H1 (cell line): ENCODE measurements at regions not wholly inside any gene's neighbourhood (a gene's known extent, or its start where the extent isn't known, plus 50 kb on each side); places are given as distances from the start of the nearest gene placed in this dataset.

Experiments
- CTCF ChIA-PET: fragments of 300-600 bp; sonication (Branson Sonifier 250); formaldehyde crosslinking; loops from one replicate; lab custom pipeline; 2021; ENCODE audit not compliant: partially characterized antibody; lab: Charles Lee
- POLR2A ChIA-PET: fragments of 300-600 bp; sonication (Branson Sonifier 250); formaldehyde crosslinking; loops from one replicate; lab custom pipeline; 2021; ENCODE audit warnings: inconsistent platforms; ENCODE audit not compliant: partially characterized antibody; lab: Charles Lee
- DNase-seq, 2 experiments: peaks; one replicate each; pipeline versions ENCODE4 v3.0.0 to v3.0.0-alpha.2; 2010 to 2022; ENCODE audit warnings: low spot score in 2 of 2, low read depth in 1 of 2, mixed read lengths in 1 of 2
- FAIRE-seq: peaks from 2 replicates; lab custom pipeline; 2011; peaks lifted over from hg19 to GRCh38; lab: Jason Lieb, UNC
- H2AFZ ChIP-seq: 2 replicates; pipeline ENCODE4 v1.8.1; 2012; ENCODE audit warnings: low read length, inconsistent platforms
- H2AK5ac ChIP-seq: 2 replicates; pipeline ENCODE4 v1.6.1; 2013; ENCODE audit warnings: low read depth, low read length
- H2BK120ac ChIP-seq: replicated peaks from 2 replicates; pipeline ENCODE3; 2013; ENCODE audit warnings: low read depth, low read length, inconsistent platforms
- H2BK12ac ChIP-seq: 2 replicates; pipeline ENCODE4 v1.6.1; 2013; ENCODE audit warnings: low read depth, low read length
- H2BK15ac ChIP-seq: 2 replicates; pipeline ENCODE4 v1.6.1; 2013; ENCODE audit warnings: low read length
- H2BK20ac ChIP-seq: 2 replicates; pipeline ENCODE4 v1.6.1; 2013; ENCODE audit warnings: low read length
- H2BK5ac ChIP-seq: 2 replicates; pipeline ENCODE4 v1.6.1; 2013; ENCODE audit warnings: low read depth, low read length
- H3K14ac ChIP-seq: 2 replicates; pipeline ENCODE4 v1.6.1; 2013; ENCODE audit warnings: inconsistent platforms; ENCODE audit not compliant: insufficient read length
- H3K18ac ChIP-seq: 2 replicates; pipeline ENCODE4 v1.6.1; 2013; ENCODE audit warnings: low read length; ENCODE audit errors: extremely low read depth
- H3K23ac ChIP-seq: 2 replicates; pipeline ENCODE4 v1.6.1; 2013; ENCODE audit warnings: inconsistent platforms; ENCODE audit not compliant: insufficient read length
- H3K23me2 ChIP-seq: 2 replicates; pipeline ENCODE4 v1.6.1; 2013; ENCODE audit warnings: low read depth, low read length
- H3K27ac ChIP-seq: 2 replicates; pipeline ENCODE4 v1.6.1; 2011; ENCODE audit warnings: low read depth, low read length, inconsistent platforms
- H3K27me3 ChIP-seq, 4 experiments: replicated peaks in 1 of 4; 1 replicate in 1 of 4; 2 replicates in 3 of 4; pipeline versions ENCODE4 v1.6.1 to v1.8.1; 2011 to 2013; ENCODE audit warnings: low read length in 3 of 4, mild to moderate bottlenecking in 3 of 4, inconsistent platforms in 2 of 4, mixed read lengths in 2 of 4, moderate library complexity in 1 of 4; ENCODE audit not compliant: control insufficient read depth in 3 of 4, insufficient read depth in 3 of 4; ENCODE audit errors: extremely low read depth in 1 of 4
- H3K36me3 ChIP-seq, 4 experiments: 2 replicates each; pipeline versions ENCODE4 v1.6.1 to v1.8.1; 2011 to 2013; ENCODE audit warnings: mild to moderate bottlenecking in 4 of 4, low read length in 3 of 4, moderate library complexity in 2 of 4, control low read depth in 1 of 4, inconsistent platforms in 1 of 4; ENCODE audit not compliant: insufficient read depth in 4 of 4, control insufficient read depth in 2 of 4
- H3K4ac ChIP-seq: replicated peaks from 2 replicates; pipeline ENCODE3; 2013; ENCODE audit warnings: low read length, low read depth, mixed read lengths, inconsistent platforms; ENCODE audit not compliant: insufficient read length
- H3K4me1 ChIP-seq, 4 experiments: replicated peaks in 1 of 4; 1 replicate in 1 of 4; 2 replicates in 3 of 4; pipeline versions ENCODE4 v1.6.1 to v1.8.1; 2011 to 2013; ENCODE audit warnings: low read length in 3 of 4, inconsistent platforms in 2 of 4, mixed read lengths in 1 of 4; ENCODE audit not compliant: insufficient read depth in 4 of 4, control insufficient read depth in 3 of 4
- H3K4me2 ChIP-seq, 2 experiments: 2 replicates each; pipeline versions ENCODE4 v1.6.1 to v1.8.1; 2011 to 2013; ENCODE audit warnings: low read depth in 2 of 2, low read length in 2 of 2, control low read depth in 1 of 2, inconsistent platforms in 1 of 2, mild to moderate bottlenecking in 1 of 2; ENCODE audit not compliant: insufficient read depth in 1 of 2
- H3K4me3 ChIP-seq, 4 experiments: fragments of 200-600, 300-600 bp in 1 of 4; sonication (generic), shearing (Covaris generic), sonication (Bioruptor Twin) in 1 of 4; 2 replicates each; pipeline versions ENCODE4 v1.5.1 to v1.8.1; 2011 to 2016; ENCODE audit warnings: low read length in 4 of 4, low read depth in 3 of 4, control low read depth in 2 of 4, inconsistent platforms in 2 of 4, mild to moderate bottlenecking in 2 of 4, mixed read lengths in 1 of 4, moderate library complexity in 1 of 4; ENCODE audit not compliant: insufficient read depth in 2 of 4; ENCODE audit errors: extremely low read depth in 1 of 4
- H3K56ac ChIP-seq: replicated peaks from 2 replicates; pipeline ENCODE3; 2013; ENCODE audit warnings: low read depth, mild to moderate bottlenecking, mixed read lengths, low read length, inconsistent platforms; ENCODE audit not compliant: insufficient read length
- H3K79me1 ChIP-seq: 2 replicates; pipeline ENCODE4 v1.6.1; 2013; ENCODE audit warnings: low read depth, low read length, control low read depth
- H3K79me2 ChIP-seq, 2 experiments: 2 replicates each; pipeline versions ENCODE4 v1.6.1 to v1.8.1; 2012 to 2013; ENCODE audit warnings: low read length in 2 of 2, mild to moderate bottlenecking in 2 of 2, inconsistent platforms in 1 of 2; ENCODE audit not compliant: insufficient read depth in 2 of 2, control insufficient read depth in 1 of 2
- H3K9ac ChIP-seq, 4 experiments: replicated peaks in 1 of 4; 1 replicate in 1 of 4; 2 replicates in 3 of 4; pipeline versions ENCODE4 v1.6.1 to v1.8.1; 2011 to 2013; ENCODE audit warnings: low read depth in 3 of 4, low read length in 3 of 4, control low read depth in 2 of 4, mild to moderate bottlenecking in 2 of 4, moderate library complexity in 2 of 4, inconsistent platforms in 1 of 4; ENCODE audit errors: extremely low read depth in 1 of 4
- H3K9me3 ChIP-seq, 2 experiments: 2 replicates each; pipeline versions ENCODE4 v1.6.1 to v1.8.1; 2012 to 2013; ENCODE audit warnings: mild to moderate bottlenecking in 2 of 2, moderate library complexity in 2 of 2, control low read depth in 1 of 2, inconsistent platforms in 1 of 2, low read depth in 1 of 2, low read length in 1 of 2, mixed read lengths in 1 of 2; ENCODE audit not compliant: insufficient read depth in 2 of 2
- H4K20me1 ChIP-seq, 2 experiments: replicated peaks in 1 of 2; 2 replicates each; pipeline versions ENCODE3 to v1.8.1; 2011 to 2013; ENCODE audit warnings: inconsistent platforms in 2 of 2, low read length in 2 of 2, mild to moderate bottlenecking in 1 of 2; ENCODE audit not compliant: insufficient read depth in 2 of 2, control insufficient read depth in 1 of 2
- H4K5ac ChIP-seq: 2 replicates; pipeline ENCODE4 v1.6.1; 2013; ENCODE audit warnings: low read length, low read depth, mixed read lengths, inconsistent platforms; ENCODE audit not compliant: insufficient read length
- H4K8ac ChIP-seq: 2 replicates; pipeline ENCODE4 v1.8.0; 2013; ENCODE audit warnings: mild to moderate bottlenecking, moderate library complexity, low read length, inconsistent platforms; ENCODE audit not compliant: insufficient read depth; ENCODE audit errors: extremely low read depth
- H4K91ac ChIP-seq: replicated peaks from 2 replicates; pipeline ENCODE3; 2013; ENCODE audit warnings: low read length, mixed read lengths, inconsistent platforms; ENCODE audit not compliant: insufficient read length
- ATF3 ChIP-seq: IDR thresholded peaks from 2 replicates; pipeline ENCODE4 v1.6.1; 2011; ENCODE audit warnings: low read depth, mild to moderate bottlenecking, low read length; ENCODE audit not compliant: insufficient read depth
- E2F6 ChIP-seq: IDR thresholded peaks from 2 replicates; pipeline ENCODE4 v1.6.1; 2012; ENCODE audit warnings: inconsistent platforms
- EGR1 ChIP-seq: IDR thresholded peaks from 2 replicates; pipeline ENCODE4 v1.6.1; 2011; ENCODE audit warnings: low read depth, low read length, borderline replicate concordance
- GABPA ChIP-seq: IDR thresholded peaks from 2 replicates; pipeline ENCODE4 v1.6.1; 2011; ENCODE audit warnings: mild to moderate bottlenecking, low read length, moderate library complexity, borderline replicate concordance; ENCODE audit not compliant: insufficient read depth
- HDAC2 ChIP-seq, 2 experiments: fragments of 300-600 bp in 1 of 2; sonication (generic) in 1 of 2; IDR thresholded peaks; 2 replicates each; pipeline ENCODE4 v1.6.1; 2011 to 2012; ENCODE audit warnings: low read depth in 2 of 2, low read length in 2 of 2, mild to moderate bottlenecking in 2 of 2, moderate library complexity in 2 of 2, borderline replicate concordance in 1 of 2, inconsistent platforms in 1 of 2
- MAX ChIP-seq: IDR thresholded peaks from 2 replicates; pipeline ENCODE4 v1.6.1; 2012; ENCODE audit warnings: inconsistent platforms
- NRF1 ChIP-seq: IDR thresholded peaks from 2 replicates; pipeline ENCODE4 v1.6.1; 2011; ENCODE audit warnings: mild to moderate bottlenecking, low read depth, low read length, improper control_type of control experiment
- POLR2A ChIP-seq, 2 experiments: IDR thresholded peaks; 1 replicate in 1 of 2; 2 replicates in 1 of 2; pipeline ENCODE4 v1.6.1; 2011; ENCODE audit warnings: low read depth in 2 of 2, low read length in 2 of 2, mild to moderate bottlenecking in 2 of 2; ENCODE audit errors: control extremely low read depth in 1 of 2
- RAD21 ChIP-seq, 2 experiments: IDR thresholded peaks in 1 of 2; conservative IDR thresholded peaks in 1 of 2; 2 replicates each; pipeline ENCODE4 v1.6.1; 2011; ENCODE audit warnings: low read depth in 2 of 2, low read length in 2 of 2, improper control_type of control experiment in 1 of 2, inconsistent platforms in 1 of 2, mild to moderate bottlenecking in 1 of 2, moderate library complexity in 1 of 2
- RXRA ChIP-seq: IDR thresholded peaks from 2 replicates; pipeline ENCODE4 v1.6.1; 2011; ENCODE audit warnings: low read depth, mild to moderate bottlenecking, low read length, moderate library complexity; ENCODE audit not compliant: insufficient read depth
- SIN3A ChIP-seq, 2 experiments: IDR thresholded peaks in 1 of 2; conservative IDR thresholded peaks in 1 of 2; 2 replicates each; pipeline ENCODE4 v1.6.1; 2011 to 2012; ENCODE audit warnings: low read length in 2 of 2, improper control_type of control experiment in 1 of 2, low read depth in 1 of 2, mild to moderate bottlenecking in 1 of 2
- SIRT6 ChIP-seq: IDR thresholded peaks from one replicate; pipeline ENCODE4 v1.7.1; 2012; ENCODE audit warnings: low read length, inconsistent platforms
- TAF1 ChIP-seq: IDR thresholded peaks from 2 replicates; pipeline ENCODE4 v1.6.1; 2011; ENCODE audit warnings: mild to moderate bottlenecking, low read depth, low read length
- WGBS, 2 experiments: shearing (Covaris generic) in 1 of 2; methylation state at CpG; one replicate each; pipeline versions ENCODE4 v1.1.6 to v1.1.7; 2013 to 2015; ENCODE audit warnings: low lambda C conversion rate in 2 of 2, mixed read lengths in 2 of 2, inconsistent platforms in 1 of 2, low coverage in 1 of 2, missing lambda C conversion rate in 1 of 2; ENCODE audit not compliant: insufficient replicate concordance in 2 of 2, insufficient coverage in 1 of 2, insufficient read length in 1 of 2; ENCODE audit errors: extremely low coverage in 1 of 2, missing lambda C conversion rate in 1 of 2; 5-methylcytosine and 5-hydroxymethylcytosine counted together

- Histone ChIP-seq H3K36me3 (no peaks in the 10 kb centered on the region), H3K79me2 (no peaks in the 10 kb centered on the region), H2BK20ac (no peak overlapping the region), H3K56ac (no peak overlapping the region), H4K91ac (no peak overlapping the region), H3K4me2 (no peak overlapping the region), H3K14ac (no peak overlapping the region), H3K9me3 (no peaks in the 10 kb centered on the region), H3K4me1 (no peaks in the 10 kb centered on the region), H2BK15ac (no peak overlapping the region), H2AFZ (no peak overlapping the region), H3K4ac (no peak overlapping the region), H3K23ac (no peak overlapping the region), H3K23me2 (no peaks in the 10 kb centered on the region), H3K4me3 (no peak overlapping the region), H3K27ac (no peak overlapping the region), H2BK120ac (no peak overlapping the region), H2BK5ac (no peak overlapping the region), H2BK12ac (no peak overlapping the region), H4K8ac (no peak overlapping the region), H2AK5ac (no peak overlapping the region), H4K5ac (no peak overlapping the region), H4K20me1 (no peaks in the 10 kb centered on the region), H3K79me1 (no peaks in the 10 kb centered on the region), H3K27me3 (no peaks in the 10 kb centered on the region), H3K18ac (no peak overlapping the region), H3K9ac (no peak overlapping the region)
- 95% methylated on average over 1 of the region's 1 CpG; no CpG with 5 or more reads in 1 of the 2 experiments for WGBS, 2 experiments
- no peak for FAIRE-seq
- POLR2A ChIA-PET = no interaction called here
- CTCF ChIA-PET = no interaction called here
- DNase-seq = no peak
- TF ChIP-seq TAF1 (no peak), EGR1 (no peak), SIRT6 (no peak), ATF3 (no peak), E2F6 (no peak), GABPA (no peak), POLR2A (IDR thresholded peaks at IDR 0.05; ENCODE audit: control extremely low read depth in 1 of 2, low read depth in 2 of 2, low read length in 2 of 2) (no peak), HDAC2 (IDR thresholded peaks at IDR 0.05; ENCODE audit: borderline replicate concordance in 1 of 2, low read depth in 2 of 2, low read length in 2 of 2) (no peak), RXRA (no peak), RAD21 (IDR thresholded peaks at IDR 0.05 in 1 of 2, conservative IDR thresholded peaks at IDR 0.05 in 1 of 2; ENCODE audit: low read depth in 2 of 2, low read length in 2 of 2) (no peak), MAX (no peak), SIN3A (conservative IDR thresholded peaks at IDR 0.05 in 1 of 2, IDR thresholded peaks at IDR 0.05 in 1 of 2; ENCODE audit: low read depth in 1 of 2, low read length in 2 of 2) (no peak), NRF1 (no peak)
These were observed 245.1 kb upstream of the ZWINT start for GRCh38 chr10:56606202-56606601.
